Lung (tissue), 11 donors: ENCODE measurements at regions not wholly inside any gene's neighbourhood (a gene's known extent, or its start where the extent isn't known, plus 50 kb on each side); places are given as distances from the start of the nearest gene placed in this dataset.

Experiments
- ATAC-seq: fragments of 200-7000 bp; cut with Tn5 transposase; one replicate; pipeline ENCODE4 v1.9.1; 2020; ENCODE audit warnings: moderate number of reproducible peaks; ENCODE audit not compliant: insufficient read depth, low FRiP score
- DNase-seq, 3 donors: peaks; one replicate each; pipeline ENCODE4 v3.0.0-alpha.2; 2013 to 2017
- H3K27ac ChIP-seq, 2 donors: one replicate each; pipeline ENCODE4 v1.5.1; 2013; ENCODE audit warnings: mild to moderate bottlenecking in 2 of 2, moderate library complexity in 2 of 2, control low read depth in 1 of 2, inconsistent platforms in 1 of 2, low read depth in 1 of 2, low read length in 1 of 2
- H3K27me3 ChIP-seq, 3 donors: one replicate each; pipeline ENCODE4 v1.5.1; 2013; ENCODE audit warnings: low read length in 2 of 3; ENCODE audit not compliant: control insufficient read depth in 3 of 3, insufficient read depth in 3 of 3
- H3K36me3 ChIP-seq, 4 donors: one replicate each; pipeline ENCODE4 v1.5.1; 2013; ENCODE audit warnings: low read length in 4 of 4, mild to moderate bottlenecking in 1 of 4, moderate library complexity in 1 of 4; ENCODE audit not compliant: control insufficient read depth in 4 of 4, insufficient read depth in 4 of 4
- H3K4me1 ChIP-seq, 5 donors: one replicate each; pipeline ENCODE4 v1.5.1; 2013; ENCODE audit warnings: low read length in 5 of 5, mild to moderate bottlenecking in 2 of 5, moderate library complexity in 1 of 5; ENCODE audit not compliant: control insufficient read depth in 5 of 5, insufficient read depth in 5 of 5
- H3K4me3 ChIP-seq: one replicate; pipeline ENCODE4 v1.5.1; 2013; ENCODE audit warnings: mild to moderate bottlenecking, control low read depth, moderate library complexity
- H3K9ac ChIP-seq, 2 donors: one replicate each; pipeline ENCODE4 v1.5.1; 2013; ENCODE audit warnings: low read length in 2 of 2, control low read depth in 1 of 2; ENCODE audit not compliant: insufficient read depth in 1 of 2
- H3K9me3 ChIP-seq, 4 donors: one replicate each; pipeline ENCODE4 v1.5.1; 2013; ENCODE audit warnings: low read length in 3 of 4, mild to moderate bottlenecking in 1 of 4, moderate library complexity in 1 of 4; ENCODE audit not compliant: control insufficient read depth in 4 of 4, insufficient read depth in 3 of 4
- CTCF ChIP-seq: IDR thresholded peaks from 2 replicates; pipeline ENCODE4 v1.5.1; 2012; ENCODE audit warnings: mild to moderate bottlenecking; ENCODE audit errors: control extremely low read depth, extremely low read depth
- WGBS, 2 donors: extraction: QIAGEN DNeasy Blood & Tissue Kit; methylation state at CpG; one replicate each; pipeline ENCODE4 v1.1.7; 2013; 5-methylcytosine and 5-hydroxymethylcytosine counted together
- donor health status: control.
- donor health status: control.
- donor health status: Bipolar disorder and iron deficiency.
- donor health status: healthy.
- donor health status: DM: yes; HTN: yes; CAD: no.

- 52 to 76% methylated on average over 4 of the region's 4 CpGs for WGBS, 2 donors
These were observed 199.1 kb upstream of the PRKCQ start for GRCh38 chr10:6778992-6779701.

GRCh38 chr10:6776170-6776569 lies 196.1 kb upstream of the PRKCQ start:
- DNase-seq, result no peak
- TF ChIP-seq CTCF, result no peak
- Histone ChIP-seq H3K27ac (no peak overlapping the region), H3K4me3 (no peak overlapping the region), H3K27me3 (no peaks in the 10 kb centered on the region), H3K9me3 (no peaks in the 10 kb centered on the region), H3K9ac (no peak overlapping the region), H3K4me1 (peaks cover 0 to 5% (median 0%) of the 10 kb centered on the region in 5 donors), H3K36me3 (no peaks in the 10 kb centered on the region)
- 76 to 88% methylated on average over 5 of the region's 5 CpGs for WGBS, 2 donors
- no peak for ATAC-seq

More at GRCh38 chr10:6778992-6779701, 199.1 kb upstream of the PRKCQ start:
- DNase-seq (no peak), ATAC-seq (peak; percentile 55)
- no peak overlapping the region for H3K4me3 ChIP-seq
- H3K9me3 ChIP-seq, result no peaks in the 10 kb centered on the region
- H3K27ac ChIP-seq, result no peak overlapping the region
- no peaks in the 10 kb centered on the region for H3K36me3 ChIP-seq
- H3K27me3 ChIP-seq, result no peaks in the 10 kb centered on the region
- H3K4me1 ChIP-seq, result no peaks in the 10 kb centered on the region
- TF ChIP-seq CTCF, result no peak
- no peak overlapping the region for H3K9ac ChIP-seq

- WGBS, 2 donors, result 73 to 76% methylated on average over 3 of the region's 3 CpGs
- Histone ChIP-seq H3K4me3 (no peak overlapping the region), H3K9me3 (peaks cover 0 to 6% (median 0%) of the 10 kb centered on the region in 4 donors), H3K4me1 (peaks cover 0 to 7% (median 0%) of the 10 kb centered on the region in 5 donors), H3K27ac (no peak overlapping the region), H3K9ac (no peak overlapping the region), H3K27me3 (no peaks in the 10 kb centered on the region), H3K36me3 (no peaks in the 10 kb centered on the region)
- no peak for TF ChIP-seq CTCF
- ATAC-seq (no peak), DNase-seq (no peak)
These were observed 194.3 kb upstream of the PRKCQ start for GRCh38 chr10:6774406-6774805.
